HG02642 (cell line): ENCODE measurements at regions not wholly inside any gene's neighbourhood (a gene's known extent, or its start where the extent isn't known, plus 50 kb on each side); places are given as distances from the start of the nearest gene placed in this dataset.
"Not testable (repeated sequence)": the region's sequence is repeated elsewhere in the genome, so short reads cannot be mapped to it uniquely, and the experiment has no call there.

Experiments used
- ATAC-seq: cut with Tn5 transposase; IDR thresholded peaks from one replicate; pipeline ENCODE4 v1.9.1; 2021; ENCODE audit warnings: mild to moderate bottlenecking; ENCODE audit not compliant: unreplicated experiment, poor library complexity

DNA sequence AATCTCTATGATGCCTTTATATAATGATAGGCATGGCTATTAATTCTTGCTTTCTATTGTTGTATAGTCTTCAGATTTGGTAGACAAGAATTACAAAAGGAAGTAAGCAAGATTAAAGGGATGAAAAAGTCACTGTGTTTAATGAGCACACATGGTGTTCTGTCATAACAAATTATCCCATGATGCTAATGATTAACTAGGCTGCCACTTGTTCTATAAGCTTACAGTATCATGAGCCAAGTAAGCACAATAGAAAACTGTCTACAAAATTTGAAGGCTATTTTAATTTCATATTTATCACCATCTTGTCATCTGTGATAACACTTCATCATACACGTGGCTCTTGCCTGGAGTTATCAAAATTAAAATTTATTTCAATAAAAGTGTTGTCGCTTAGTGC lies 466.7 kb downstream of the GASK1B start:
- ATAC-seq = no peak

DNA sequence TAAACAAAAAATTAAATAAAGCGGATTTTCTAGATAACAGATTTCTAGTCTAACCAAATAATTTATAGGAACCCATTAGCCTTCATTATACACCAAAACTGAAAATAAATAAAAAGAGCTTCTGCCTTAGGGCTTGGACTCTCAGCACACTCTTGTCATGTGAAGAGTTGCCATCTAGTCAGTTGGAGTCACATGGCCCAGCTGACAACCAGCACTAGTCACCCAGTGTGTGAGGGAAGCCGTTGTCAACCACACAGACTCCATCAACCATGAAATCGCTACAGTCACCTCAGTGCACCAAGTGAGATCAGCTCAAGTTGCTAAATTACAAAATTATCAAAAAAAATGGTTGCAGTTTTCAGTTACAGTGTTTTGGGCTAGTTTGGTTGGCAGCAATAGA lies 470.0 kb downstream of the GASK1B start:
- no peak for ATAC-seq

DNA sequence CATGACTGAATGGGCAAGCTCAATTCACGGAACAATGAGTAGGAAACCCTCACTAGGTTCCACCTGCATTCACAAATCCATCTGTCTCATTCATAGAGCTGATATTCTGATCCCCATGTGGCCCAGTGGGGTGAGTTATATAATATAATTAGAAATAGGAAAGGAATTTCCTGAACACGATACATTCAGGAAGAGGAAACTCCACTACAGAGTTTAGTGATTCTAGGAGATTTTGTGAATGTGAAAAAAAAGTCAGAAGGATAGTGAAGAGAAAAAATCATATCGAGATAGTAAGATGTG lies 471.2 kb downstream of the GASK1B start:
- no peak for ATAC-seq

DNA sequence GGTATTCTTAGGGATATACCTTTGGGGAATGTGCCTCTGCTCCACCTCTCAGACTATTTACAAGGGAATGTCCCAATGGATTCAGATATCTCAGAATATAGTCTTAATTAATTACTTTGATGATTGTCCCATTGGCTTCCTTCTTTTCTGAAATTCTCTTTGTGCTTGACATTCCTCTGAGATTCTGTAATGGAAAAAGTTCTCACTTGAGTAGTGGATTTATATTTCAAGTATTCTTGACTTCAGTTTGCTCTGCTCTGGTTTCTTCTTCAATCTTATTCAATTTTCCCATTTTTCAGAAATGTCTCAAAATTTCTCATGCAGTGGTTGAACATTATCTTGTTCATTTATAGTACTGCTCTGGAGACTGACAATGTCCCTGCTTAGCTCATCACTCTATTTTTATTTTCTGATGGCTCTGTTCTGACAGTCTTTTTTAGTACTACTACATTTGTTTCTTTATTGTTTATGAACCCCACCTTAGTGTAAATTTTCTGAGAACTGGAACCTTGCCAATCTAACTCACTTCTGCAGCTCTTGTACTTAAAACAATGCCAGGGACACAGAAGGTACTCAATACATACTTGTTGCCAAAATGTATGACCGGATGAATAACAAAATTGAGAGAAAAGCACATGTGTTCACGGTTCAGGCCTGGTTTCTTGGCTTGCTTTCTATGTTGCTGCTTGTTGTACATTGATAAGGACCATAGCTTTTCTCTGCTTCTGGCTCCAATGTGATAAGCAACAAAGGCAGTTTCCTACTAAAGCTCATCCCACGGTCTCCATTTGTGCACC lies 471.7 kb downstream of the GASK1B start:
- ATAC-seq = no peak

DNA sequence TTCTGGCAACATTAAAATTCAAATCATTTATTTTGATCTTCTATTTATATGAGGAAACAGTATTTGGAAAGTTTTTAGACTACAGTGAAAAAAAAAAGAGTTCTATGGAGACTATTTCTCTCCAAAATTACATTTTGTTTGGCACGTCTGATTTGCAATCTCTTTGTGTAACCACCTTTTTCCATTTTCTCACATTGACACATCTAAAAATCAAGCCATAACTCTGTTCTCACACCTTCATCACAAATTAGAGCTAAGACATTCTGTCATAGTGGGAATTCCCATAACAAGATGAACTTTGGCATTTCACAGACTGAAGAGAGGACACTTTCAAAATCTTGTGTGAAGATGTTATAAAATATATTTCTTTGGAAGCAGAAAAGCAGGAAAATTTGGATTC lies 468.9 kb downstream of the GRIA2 start:
- ATAC-seq = no peak

DNA sequence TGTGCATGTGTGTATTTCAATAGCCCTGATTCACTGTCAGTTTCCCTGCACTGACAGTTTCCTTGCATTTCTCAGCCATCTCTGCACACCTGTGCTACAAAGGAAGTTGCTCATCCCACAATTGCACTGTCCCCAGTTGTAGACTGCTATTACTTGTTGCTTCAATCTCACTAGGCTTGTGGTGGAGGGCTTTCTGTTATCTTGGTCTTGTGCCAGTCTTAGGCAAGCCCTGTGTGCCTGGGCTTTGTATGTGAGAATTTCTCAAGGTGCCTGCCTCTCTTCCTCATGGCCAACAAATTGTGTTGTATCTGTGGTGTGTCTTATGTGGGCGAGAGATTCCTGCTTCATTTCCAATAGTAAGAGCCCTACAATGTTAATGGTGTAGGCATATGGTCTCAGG lies 467.4 kb downstream of the GRIA2 start:
- ATAC-seq = no peak

DNA sequence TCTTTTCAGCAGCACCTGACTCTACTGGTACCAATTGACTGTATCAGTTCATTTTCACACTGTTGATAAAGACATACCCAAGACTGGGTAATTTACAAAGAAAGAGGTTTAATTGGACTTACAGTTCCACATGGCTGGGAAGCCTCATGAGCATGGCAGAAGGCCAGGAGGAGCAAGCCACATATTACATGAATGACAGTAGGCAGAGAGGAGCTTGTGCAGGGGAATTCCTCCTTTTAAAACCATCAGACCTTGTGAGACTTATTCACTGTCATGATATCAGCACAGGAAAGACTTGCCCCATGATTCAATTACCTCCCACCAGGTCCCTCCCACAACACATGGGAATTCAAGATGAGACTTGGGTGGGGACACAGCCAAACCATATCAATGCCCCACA lies 458.8 kb downstream of the GRIA2 start:
- not testable (repeated sequence) for ATAC-seq

DNA sequence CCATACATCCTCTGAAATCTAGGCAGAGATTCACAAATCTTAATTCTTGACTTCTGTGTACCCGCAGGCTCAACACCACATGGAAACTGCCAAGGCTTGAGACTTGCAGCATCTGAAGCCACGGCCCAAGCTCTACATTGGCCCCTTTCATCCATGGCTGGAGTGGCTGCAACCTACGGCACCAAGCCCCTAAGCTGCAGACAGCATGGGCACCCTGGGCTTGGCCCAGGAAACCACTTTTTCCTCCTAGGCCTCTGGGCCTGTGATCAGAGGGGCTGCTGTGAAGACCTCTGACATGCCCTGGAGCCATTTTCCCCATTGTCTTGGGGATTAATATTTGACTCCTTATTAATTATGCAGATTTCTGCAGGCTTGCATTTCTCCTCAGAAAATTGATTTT lies 457.9 kb downstream of the GRIA2 start:
- no peak for ATAC-seq

DNA sequence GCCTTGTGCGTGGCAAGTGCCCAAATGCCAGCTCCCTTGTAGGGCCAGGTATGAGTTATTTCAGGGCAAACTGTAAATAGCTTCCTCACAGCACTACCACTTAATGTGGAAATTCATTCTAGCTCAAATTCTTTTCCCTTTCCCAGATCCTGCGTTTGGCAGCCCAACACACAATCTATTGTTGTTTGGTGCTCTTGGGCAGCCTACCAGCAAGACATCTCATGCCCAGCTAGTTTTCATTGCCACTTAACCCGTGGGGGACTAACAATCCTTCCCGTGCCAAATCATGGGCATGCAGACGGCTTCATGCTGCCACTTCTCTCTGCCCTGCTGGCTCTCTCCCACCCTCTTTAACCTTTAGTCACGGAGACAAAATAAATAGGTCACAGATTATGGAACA lies 454.2 kb downstream of the GRIA2 start:
- no peak for ATAC-seq

DNA sequence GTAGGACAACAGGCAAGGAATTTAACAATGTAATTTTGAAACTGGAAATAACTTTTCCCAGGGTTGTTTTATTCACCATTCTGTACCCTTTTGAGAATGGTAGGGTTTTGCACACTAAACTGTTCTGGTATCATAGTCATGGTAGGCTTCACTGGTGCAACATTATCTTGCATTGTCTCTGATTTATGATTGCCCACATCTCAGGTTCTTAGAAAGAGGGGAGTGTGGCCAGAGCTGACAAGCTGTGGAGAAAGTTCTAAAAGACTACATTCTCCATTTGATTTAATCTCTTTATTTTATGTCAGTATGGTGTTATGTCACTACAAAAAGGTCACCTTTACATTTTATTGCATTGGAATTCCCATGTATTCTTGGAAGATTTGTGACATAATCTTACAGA lies 447.3 kb downstream of the GRIA2 start:
- ATAC-seq = no peak

DNA sequence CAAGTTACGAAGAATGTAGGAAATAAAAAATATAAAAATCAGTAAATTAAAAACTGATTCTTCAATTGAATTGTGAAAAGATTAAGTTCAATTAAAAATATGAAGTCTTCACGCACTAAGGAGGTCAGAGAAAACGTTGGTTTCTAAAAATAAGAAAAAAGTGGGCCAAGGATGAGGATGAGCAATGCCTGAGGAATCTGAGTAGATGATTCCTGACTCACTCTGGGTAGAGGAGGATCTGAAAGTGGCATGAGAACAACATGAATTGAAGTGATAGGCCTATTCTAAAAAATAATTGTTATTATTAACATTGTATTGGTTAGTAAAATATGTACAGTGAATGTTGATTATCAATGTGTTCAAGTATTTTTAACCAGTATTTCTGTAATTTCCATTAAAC lies 444.2 kb downstream of the GRIA2 start:
- ATAC-seq = no peak

DNA sequence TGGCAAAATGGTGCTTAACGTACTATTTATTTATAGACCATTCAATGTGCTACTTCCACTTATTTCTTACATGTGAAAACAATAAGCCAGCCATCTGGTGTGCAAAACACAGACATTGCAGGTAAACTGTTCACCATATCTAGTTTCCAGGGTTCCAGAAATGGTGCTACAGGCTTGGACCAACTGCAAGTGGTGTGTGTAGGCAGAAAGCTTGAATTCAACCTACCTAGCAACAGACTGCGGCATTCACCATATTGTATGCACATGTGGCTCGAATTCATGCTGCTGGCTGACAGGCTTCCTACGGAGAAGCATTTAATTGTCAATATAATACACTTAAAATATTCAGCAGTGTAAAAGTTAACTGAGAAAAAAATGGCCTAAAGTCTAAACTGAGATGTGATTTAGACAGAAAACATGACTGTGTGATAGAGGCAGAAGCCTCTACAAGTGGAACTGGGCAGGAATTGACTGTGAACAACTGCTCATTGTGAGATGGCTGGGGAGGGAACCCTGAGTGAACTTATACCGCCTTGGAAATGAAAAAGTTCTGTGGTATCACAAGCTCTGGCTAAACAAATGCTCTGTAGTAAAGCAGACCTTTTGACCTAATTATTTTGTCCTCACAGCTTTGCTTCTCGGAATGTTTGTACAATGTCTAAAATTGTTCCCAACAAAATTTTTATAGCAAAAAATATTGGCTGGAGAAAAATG lies 434.7 kb downstream of the GRIA2 start:
- ATAC-seq = no peak

DNA sequence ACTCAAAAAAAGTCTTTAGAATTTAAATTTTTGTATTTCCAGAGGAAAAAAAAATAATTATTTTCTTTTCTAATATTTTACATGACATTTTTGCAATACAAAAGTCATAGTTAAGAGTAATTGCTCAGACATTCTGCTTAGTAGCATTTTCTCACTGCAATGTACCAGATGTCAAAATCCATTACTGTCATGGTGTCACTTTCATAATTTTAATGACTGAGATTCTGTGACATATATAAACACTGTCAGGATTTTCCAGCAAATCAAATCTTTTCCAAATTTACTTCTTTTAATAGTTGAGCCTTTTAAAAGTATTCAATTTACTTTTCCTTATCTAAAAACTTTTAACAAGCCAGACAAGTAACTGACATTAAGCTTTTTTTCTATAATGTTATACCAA lies 422.7 kb downstream of the GRIA2 start:
- no peak for ATAC-seq

DNA sequence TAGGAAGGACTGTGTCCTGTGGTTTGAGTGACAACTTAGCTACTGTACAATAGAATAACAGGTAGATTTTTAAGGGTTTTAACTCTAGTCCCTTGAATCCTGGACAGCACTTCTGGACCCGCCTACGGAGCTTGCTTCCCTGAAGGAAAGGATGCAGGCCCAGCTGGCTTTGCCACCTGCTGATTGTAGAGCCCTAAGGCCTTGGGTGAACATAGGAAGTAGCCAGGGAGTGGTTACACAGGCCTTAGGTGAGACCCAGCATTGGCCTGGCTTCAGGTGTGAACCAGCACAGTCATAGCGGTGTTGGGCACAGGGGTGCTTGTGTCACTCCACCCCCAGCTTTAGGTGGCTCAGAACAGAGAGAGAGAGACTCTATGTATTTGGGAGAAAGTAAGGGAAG lies 413.5 kb downstream of the GRIA2 start:
- no peak for ATAC-seq

DNA sequence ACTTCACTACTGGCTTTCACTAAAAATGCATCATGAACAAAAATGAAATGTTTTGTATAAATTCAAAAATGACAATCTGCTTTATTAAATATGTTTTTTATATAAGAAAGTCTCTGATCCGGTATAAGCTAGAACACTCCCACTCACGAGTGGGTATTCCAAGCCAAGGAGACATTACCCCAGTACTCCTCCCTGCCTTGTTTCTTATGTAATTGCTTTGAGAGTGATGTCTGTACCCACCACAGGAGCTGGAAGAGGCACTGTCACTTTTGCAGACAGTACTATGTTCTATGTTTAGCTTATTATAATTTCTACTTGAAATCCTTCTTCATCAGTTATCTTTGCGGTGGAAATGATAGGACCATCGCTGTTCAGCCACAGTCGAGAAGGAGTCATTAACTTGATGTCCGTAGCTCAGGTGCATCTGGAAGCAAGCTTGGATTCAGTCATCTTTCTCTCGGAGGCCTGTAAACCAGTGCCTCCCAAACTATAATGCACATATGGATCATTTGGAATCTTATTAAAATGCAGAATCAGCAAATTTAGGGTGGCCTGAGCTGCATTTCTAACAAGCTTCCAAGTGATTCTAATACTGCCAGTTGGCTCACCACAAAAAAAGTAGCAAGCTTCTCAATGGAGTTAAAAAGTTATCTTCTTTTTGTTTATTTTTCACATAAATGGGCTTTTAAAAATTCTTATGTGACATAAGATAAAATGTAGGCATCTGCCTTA lies 396.4 kb downstream of the GRIA2 start:
- no peak for ATAC-seq

DNA sequence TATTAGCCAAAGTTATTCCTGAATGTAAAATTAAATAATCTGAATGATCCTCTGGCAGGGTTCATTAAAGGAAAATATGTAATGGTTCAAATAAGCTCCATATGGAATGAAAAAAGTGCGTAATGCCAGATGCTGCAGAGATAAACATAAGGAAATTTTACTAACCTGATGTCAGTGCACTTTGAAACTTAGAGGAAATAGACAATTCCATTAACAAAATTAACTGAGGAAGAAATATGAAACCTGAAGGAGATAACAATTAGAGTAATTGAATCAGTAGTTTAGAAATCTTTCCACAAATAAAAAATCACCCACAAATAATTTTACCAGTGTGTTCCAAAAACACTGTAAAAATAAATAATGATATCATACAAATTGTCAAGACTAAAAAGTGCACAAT lies 387.5 kb downstream of the GRIA2 start:
- ATAC-seq = no peak

DNA sequence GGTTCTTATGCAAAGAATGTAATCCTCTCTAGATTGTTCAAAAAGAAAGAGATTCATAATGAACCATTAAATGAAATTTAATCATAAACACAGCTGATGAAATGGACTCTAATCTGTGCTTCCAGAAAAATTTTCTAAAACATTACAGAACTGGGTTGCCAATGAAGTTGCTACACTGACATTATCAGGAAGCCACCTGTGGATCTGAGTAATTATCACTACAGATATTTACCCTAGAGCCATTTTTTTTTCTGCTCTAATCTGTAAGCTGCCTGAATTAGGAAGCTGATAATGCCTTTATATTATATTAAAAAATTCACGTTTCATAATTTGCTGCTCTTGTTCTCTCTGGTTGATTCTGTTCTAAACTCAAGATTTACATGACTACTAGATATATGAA lies 380.1 kb downstream of the GRIA2 start:
- no peak for ATAC-seq

DNA sequence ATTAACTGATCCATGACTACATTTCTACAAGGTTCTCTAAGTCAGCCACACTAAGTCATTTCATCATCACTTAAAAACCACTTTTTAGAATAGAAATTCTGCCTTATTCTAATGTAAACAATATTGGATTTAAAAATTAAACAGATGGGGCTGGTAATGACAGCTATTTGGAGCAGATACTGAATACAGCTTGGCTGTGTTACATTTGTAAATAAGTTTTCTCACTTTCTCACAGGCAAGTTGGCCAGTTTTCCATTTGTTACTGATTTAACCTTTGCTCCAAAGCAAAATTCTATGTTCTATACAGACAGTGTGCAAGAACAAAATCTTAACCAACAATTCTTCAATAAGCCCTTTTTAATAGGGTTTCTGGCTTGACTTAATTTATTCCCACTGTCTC lies 370.7 kb downstream of the GRIA2 start:
- no peak for ATAC-seq

DNA sequence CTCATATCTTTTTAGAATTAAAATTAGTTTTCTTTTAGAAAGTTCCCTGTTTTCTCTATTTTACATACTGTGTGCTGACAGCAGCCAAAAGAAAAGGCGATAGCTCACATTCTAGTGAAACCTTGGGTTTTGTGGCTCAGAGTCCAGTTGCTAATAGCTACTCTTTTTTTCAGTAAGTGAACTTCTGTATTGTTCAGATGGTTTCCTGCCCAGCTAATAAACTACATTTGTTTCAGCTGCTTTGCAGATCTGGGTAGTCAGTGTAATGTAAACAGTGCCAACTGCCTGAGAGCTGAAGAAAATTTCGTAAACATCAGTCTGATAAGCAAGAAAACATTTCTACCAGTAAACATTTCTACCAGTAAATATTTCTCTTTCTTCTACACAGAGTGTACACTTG lies 370.2 kb downstream of the GRIA2 start:
- ATAC-seq = no peak

DNA sequence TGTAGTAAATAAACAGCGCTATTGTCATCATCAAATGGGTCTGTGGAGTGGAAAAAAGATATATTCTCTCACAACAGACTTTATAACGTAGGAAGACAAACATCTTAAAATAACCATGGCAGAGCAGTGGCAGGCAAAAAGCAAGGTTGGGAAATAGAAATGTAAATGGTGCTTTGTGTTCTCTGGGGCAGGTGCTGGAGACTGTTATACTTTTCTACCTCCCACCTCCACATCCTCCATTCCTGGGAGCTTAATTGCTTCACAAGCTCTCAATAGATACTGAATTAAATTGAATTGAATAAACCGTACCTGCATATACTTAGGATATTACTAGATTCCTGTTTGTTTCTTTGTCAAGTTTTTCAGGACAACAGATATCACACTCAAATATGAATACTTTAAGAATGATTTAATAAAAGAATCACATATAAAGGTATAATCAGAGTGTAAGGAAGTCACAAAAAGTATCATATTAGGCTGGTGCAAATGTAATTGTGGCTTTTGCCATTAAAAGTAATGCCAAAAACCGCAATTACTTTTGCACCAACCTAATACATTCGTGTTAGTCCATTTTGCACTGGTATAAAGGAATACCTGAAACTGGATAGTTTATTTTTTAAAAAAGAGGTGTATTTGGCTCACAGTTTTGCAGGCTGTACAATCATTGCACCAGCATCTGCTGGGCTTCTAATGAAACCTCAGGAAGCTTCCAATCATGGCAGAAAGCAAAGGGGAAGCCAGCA lies 367.3 kb downstream of the GRIA2 start:
- ATAC-seq = no peak

DNA sequence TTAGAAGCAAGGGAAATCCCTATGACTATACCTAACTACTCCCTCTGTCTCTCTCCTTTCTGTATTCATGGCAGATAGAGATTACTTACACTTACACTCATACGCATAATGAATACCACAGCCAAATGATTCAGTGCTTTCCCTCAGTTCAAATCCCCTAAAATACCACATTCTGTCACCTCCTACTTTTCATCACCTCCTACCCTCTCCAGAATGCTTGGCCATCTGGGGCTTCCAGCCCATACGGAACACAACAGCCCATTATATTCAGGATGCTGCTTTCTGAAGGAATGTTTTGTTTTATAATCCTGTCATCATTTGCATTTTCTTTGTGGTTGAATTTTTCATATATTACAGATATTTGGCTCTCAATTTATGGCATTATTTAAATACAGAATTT lies 361.6 kb downstream of the GRIA2 start:
- ATAC-seq = no peak
